WI38 (cell line): ENCODE measurements at regions not wholly inside any gene's neighbourhood (a gene's known extent, or its start where the extent isn't known, plus 50 kb on each side); places are given as distances from the start of the nearest gene placed in this dataset.

Experiments
- H3K4me3 ChIP-seq: 2 replicates; pipeline ENCODE4 v1.5.1; 2011; ENCODE audit warnings: low read depth, mild to moderate bottlenecking, control low read depth, low read length
- TF ChIP-seq, protein P1 (sequence below): IDR thresholded peaks from 2 replicates; pipeline ENCODE4 v1.5.1; 2012; ENCODE audit warnings: low read depth, mild to moderate bottlenecking, control low read depth, low read length

DNA sequence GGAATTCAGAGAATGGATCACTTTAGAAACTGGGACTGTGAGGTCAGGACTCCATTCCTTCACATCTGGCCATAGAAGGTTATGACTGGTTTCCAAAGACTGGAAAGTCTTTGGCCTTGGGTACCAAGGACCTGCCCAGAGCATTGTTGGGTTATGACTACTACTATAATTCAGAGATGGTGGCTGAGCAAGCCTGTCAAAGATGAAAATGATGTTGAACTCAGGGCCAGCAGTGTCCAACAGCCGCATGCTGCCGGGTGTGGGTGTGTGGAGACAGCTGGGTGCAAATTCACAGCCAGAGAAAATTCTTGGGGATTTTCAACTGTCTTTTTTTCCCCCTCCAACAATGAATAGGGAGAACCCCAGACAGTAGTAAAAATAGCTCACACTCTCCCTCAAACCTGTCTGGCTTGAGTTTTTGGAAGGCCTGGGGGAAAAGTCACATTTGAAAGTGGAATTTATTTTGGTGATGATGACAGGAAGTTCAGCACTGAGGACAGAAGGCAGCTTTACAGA lies 166.8 kb upstream of the NCAM1 start:
- TF ChIP-seq, protein P1, sequence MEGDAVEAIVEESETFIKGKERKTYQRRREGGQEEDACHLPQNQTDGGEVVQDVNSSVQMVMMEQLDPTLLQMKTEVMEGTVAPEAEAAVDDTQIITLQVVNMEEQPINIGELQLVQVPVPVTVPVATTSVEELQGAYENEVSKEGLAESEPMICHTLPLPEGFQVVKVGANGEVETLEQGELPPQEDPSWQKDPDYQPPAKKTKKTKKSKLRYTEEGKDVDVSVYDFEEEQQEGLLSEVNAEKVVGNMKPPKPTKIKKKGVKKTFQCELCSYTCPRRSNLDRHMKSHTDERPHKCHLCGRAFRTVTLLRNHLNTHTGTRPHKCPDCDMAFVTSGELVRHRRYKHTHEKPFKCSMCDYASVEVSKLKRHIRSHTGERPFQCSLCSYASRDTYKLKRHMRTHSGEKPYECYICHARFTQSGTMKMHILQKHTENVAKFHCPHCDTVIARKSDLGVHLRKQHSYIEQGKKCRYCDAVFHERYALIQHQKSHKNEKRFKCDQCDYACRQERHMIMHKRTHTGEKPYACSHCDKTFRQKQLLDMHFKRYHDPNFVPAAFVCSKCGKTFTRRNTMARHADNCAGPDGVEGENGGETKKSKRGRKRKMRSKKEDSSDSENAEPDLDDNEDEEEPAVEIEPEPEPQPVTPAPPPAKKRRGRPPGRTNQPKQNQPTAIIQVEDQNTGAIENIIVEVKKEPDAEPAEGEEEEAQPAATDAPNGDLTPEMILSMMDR: no peak
- H3K4me3 ChIP-seq: no peak overlapping the region

DNA sequence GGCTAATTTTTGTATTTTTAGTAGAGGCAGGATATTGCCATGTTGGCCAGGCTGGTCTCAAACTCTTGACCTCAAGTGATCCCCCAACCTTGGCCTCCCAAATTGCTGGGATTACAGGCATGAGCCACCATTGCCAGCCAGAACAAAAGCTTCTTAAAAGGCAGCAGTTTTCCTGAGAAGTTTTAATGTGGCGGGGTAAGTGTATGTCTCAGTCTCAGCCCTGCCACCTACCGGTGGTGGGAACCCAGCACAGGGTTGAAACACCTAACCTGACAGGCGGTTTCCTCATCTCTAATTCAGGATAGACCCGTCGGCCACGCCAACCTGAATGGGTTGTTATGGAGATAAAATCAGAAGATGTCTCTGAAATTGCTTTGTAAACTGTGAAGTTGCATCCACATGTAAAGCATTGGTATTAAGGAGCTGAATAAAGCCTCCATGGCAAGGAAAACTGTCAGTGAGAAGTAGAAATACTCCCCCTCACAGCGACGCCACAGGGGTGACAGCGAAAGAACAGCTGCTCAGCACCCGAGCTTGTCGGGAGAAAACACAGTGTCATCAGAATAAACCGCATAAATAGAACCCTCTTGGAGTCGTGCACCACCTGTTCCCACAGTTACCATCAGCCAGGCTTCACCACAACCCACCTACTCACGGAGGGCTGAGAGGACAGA lies 165.9 kb upstream of the NCAM1 start:
- H3K4me3 ChIP-seq: no peak overlapping the region
- TF ChIP-seq, protein P1: peak; percentile 23; the same call in 1 of the 2 replicates

DNA sequence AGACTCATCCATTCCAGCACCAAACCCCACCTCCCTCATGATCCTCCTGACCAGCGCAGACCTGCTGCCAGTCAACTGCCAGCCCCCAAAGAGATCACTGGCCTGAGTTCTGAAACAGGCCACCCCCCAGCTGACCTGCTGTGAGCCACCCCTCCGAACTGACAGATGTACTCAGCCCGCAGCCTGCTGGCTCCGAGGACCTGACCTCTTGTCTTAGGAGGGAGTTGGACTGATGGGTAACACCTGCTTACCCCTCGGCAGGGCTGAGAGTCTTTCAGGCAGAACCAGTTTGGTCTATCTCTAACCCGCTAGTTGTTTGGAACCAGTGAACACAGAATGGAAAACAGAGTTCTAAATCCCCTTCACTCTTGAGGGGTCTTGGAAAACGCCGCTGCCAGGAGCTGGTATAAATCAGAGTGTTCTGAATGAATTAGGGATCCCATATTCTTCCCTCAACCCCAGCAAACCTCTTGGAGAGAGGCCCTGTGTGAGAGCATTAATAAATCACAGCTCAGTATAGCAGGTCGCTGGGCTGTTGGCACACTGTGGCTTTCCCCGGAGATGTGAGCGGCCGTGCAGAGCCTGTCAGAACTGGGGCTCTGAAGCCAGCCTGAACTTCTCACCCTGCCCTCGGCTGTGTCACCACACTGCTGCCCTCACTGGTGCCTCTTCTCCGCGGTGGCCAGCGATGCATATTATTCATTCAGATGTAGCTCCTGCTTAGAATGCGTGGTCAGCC lies 165.1 kb upstream of the NCAM1 start:
- H3K4me3 ChIP-seq: no peak overlapping the region
- TF ChIP-seq, protein P1: no peak

DNA sequence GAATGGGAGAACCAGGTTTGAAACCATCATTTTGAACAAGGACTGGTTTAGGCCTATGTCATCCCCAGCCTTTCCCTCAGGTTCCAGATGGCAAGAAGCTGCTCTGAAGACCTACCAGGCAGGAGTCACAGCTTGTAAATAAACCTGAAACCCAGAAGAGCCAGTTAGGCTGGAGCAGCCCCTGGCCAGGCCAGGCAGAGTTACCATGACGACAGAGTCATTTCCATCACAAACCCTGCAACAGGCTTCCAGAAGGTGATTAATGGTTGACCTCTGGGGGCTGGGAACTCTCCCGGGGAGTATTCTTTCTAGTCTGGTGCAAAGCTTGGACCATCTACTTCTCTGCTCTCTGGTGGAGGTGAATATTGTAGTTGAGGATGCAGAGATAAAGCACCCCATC lies 164.1 kb upstream of the NCAM1 start:
- H3K4me3 ChIP-seq: no peak overlapping the region
- TF ChIP-seq, protein P1: no peak

DNA sequence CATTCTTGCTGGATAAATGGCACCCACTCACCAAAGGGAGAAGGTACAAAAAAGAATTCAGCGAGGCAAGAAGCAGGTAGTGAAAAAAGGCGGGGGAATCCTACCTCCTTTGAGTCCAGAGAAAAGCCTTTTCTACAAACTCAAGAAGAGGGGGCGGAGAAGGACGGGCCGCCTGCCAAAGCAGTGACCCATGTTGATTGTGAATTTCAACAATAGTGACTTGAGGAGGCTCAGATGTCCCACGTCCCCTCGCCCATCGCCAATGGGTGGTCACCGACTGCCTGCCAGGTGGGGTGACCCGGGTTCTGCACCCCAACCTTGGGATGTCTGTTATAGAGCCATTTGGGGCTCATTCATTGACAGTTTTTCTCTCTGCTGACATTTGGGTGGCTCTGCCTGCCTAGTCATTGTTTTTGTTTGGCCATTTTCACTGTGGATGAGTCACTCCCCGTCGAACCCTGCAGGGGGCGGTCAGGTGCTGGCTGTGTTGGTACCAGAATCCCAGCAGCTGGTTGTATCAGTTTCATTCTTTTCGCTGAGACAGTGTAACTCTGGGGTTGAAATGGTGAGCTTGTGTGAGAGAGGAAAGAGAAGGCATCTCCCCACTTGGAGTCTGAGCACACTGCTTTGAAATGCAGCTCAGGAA lies 163.4 kb upstream of the NCAM1 start:
- TF ChIP-seq, protein P1: no peak
- no peak overlapping the region for H3K4me3 ChIP-seq

DNA sequence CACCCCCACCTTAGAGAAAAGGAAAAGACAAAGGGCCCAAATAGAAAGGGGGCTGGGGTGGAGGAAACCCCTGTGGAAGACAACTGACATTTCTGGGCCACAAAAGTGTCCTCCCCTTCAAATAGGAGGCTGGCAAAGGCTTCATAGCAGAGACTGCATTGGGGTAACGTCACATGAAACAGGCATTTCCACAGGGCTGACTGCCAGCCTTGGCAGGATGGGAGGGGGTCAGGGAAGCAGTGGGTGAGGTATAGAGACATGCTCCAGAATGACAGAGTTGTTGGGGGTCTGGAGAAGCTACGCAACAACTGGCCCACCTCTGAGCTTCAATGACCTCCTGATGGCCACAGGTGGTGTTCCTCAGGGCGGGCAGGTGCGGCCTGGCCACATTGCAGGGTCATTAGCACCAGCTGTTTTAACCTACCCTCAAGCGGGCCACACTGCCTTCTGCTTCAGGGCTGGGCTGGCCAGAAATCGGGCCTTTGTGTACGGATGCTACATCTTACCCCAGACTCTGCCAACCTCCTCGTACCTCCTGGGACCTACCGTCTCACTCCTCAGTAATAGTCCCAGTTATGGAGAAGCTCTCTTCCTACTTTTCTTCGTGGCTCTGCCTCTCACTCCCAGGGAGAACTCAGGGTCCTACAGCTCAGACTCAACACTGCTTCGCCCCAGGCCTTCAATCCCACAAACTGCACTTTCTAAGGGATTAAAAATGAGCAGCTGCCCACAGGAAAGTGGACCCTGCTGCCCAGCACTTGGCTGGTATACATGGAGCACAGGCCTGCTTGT lies 160.0 kb upstream of the NCAM1 start:
- no peak overlapping the region for H3K4me3 ChIP-seq
- TF ChIP-seq, protein P1: no peak
